Neural progenitor cell (in vitro differentiated cells): ENCODE measurements at regions not wholly inside any gene's neighbourhood (a gene's known extent, or its start where the extent isn't known, plus 50 kb on each side); places are given as distances from the start of the nearest gene placed in this dataset.

Experiments used
- DNase-seq: peaks from one replicate; pipeline ENCODE4 v3.0.0-alpha.2; 2016; ENCODE audit warnings: low spot score
- H2AFZ ChIP-seq: fragments of 200-600 bp; sonication (generic); replicated peaks from 2 replicates; pipeline ENCODE4 v1.6.1; 2016; ENCODE audit warnings: antibody characterized with exemption
- H3F3A ChIP-seq: fragments of 200-600 bp; sonication (generic); 2 replicates; pipeline ENCODE4 v1.6.1; 2016; ENCODE audit warnings: antibody characterized with exemption, low read depth
- H3K27ac ChIP-seq: fragments of 200-600 bp; sonication (generic); 2 replicates; pipeline ENCODE4 v1.5.1; 2016; ENCODE audit warnings: mild to moderate bottlenecking
- H3K27me3 ChIP-seq: fragments of 200-600 bp; sonication (generic); 2 replicates; pipeline ENCODE4 v1.6.1; 2016; ENCODE audit warnings: mild to moderate bottlenecking, moderate library complexity
- H3K36me3 ChIP-seq: fragments of 200-600 bp; sonication (generic); 2 replicates; pipeline ENCODE4 v1.5.1; 2016
- H3K4me1 ChIP-seq: fragments of 200-600 bp; sonication (generic); 2 replicates; pipeline ENCODE4 v1.6.1; 2016; ENCODE audit warnings: mixed run types
- H3K4me2 ChIP-seq: fragments of 200-600 bp; sonication (generic); 2 replicates; pipeline ENCODE4 v1.6.1; 2016
- H3K4me3 ChIP-seq: fragments of 200-600 bp; sonication (generic); 2 replicates; pipeline ENCODE4 v1.5.1; 2016
- H3K79me2 ChIP-seq: fragments of 200-600 bp; sonication (generic); 2 replicates; pipeline ENCODE4 v1.6.1; 2016; ENCODE audit warnings: low read depth
- H3K9ac ChIP-seq: fragments of 200-600 bp; sonication (generic); 2 replicates; pipeline ENCODE4 v1.6.1; 2016
- H3K9me3 ChIP-seq: fragments of 200-600 bp; sonication (generic); 2 replicates; pipeline ENCODE4 v1.5.1; 2016; ENCODE audit warnings: low read depth
- H4K20me1 ChIP-seq: fragments of 200-600 bp; sonication (generic); 2 replicates; pipeline ENCODE4 v1.6.1; 2016; ENCODE audit warnings: low read depth
- H3K27ac Mint-ChIP-seq: 3 replicates; pipeline ENCODE4 v1.8.0; 2021; ENCODE audit warnings: mixed read lengths
- H3K27me3 Mint-ChIP-seq: 2 replicates; pipeline ENCODE4 v1.8.0; 2022; ENCODE audit warnings: low read depth, mild to moderate bottlenecking, inconsistent platforms, moderate library complexity, mixed read lengths; ENCODE audit not compliant: insufficient read depth
- H3K36me3 Mint-ChIP-seq: 3 replicates; pipeline ENCODE4 v1.8.0; 2021; ENCODE audit warnings: mixed read lengths
- H3K4me1 Mint-ChIP-seq: 3 replicates; pipeline ENCODE4 v1.8.0; 2021; ENCODE audit warnings: mixed read lengths
- H3K4me3 Mint-ChIP-seq: 3 replicates; pipeline ENCODE4 v1.8.0; 2021; ENCODE audit warnings: mild to moderate bottlenecking, moderate library complexity, mixed read lengths
- H3K9me3 Mint-ChIP-seq: 3 replicates; pipeline ENCODE4 v1.8.0; 2020; ENCODE audit warnings: mixed read lengths
- CTCF ChIP-seq: fragments of 200-600 bp; sonication (generic); IDR thresholded peaks from 2 replicates; pipeline ENCODE4 v1.5.1; 2017; ENCODE audit warnings: antibody characterized with exemption, mild to moderate bottlenecking
- EZH2 ChIP-seq: fragments of 200-600 bp; sonication (generic); IDR thresholded peaks from 2 replicates; pipeline ENCODE4 v1.6.1; 2017; ENCODE audit warnings: antibody characterized with exemption, mild to moderate bottlenecking, moderate library complexity
- EZH2phosphoT487 ChIP-seq: fragments of 200-600 bp; sonication (generic); IDR thresholded peaks from 2 replicates; pipeline ENCODE4 v1.6.1; 2017; ENCODE audit warnings: antibody characterized with exemption

- no peak overlapping the region for H3K27ac Mint-ChIP-seq
- H3K4me1 Mint-ChIP-seq, result no peaks in the 10 kb centered on the region
- Histone ChIP-seq H3K9me3 (no peaks in the 10 kb centered on the region), H3K9ac (no peak overlapping the region), H3K27me3 (no peaks in the 10 kb centered on the region), H3K4me3 (no peak overlapping the region), H2AFZ (no peak overlapping the region), H3K27ac (no peak overlapping the region), H4K20me1 (no peaks in the 10 kb centered on the region), H3K36me3 (no peaks in the 10 kb centered on the region), H3F3A (no peaks in the 10 kb centered on the region), H3K4me2 (no peak overlapping the region), H3K79me2 (no peaks in the 10 kb centered on the region), H3K4me1 (no peaks in the 10 kb centered on the region)
- H3K27me3 Mint-ChIP-seq, result no peaks in the 10 kb centered on the region
- TF ChIP-seq EZH2phosphoT487, result no peak
- no peak for TF ChIP-seq CTCF
- no peak for TF ChIP-seq EZH2
- no peak overlapping the region for H3K4me3 Mint-ChIP-seq
- no peaks in the 10 kb centered on the region for H3K36me3 Mint-ChIP-seq
- peaks cover 8% of the 10 kb centered on the region for H3K9me3 Mint-ChIP-seq
- no peak for DNase-seq
Observed at GRCh38 chr2:81290846-81291245, 986.3 kb upstream of the LRRTM1 start.

GRCh38 chr2:81283081-81283480, 978.5 kb upstream of the LRRTM1 start:
- H3K27ac Mint-ChIP-seq, result no peak overlapping the region
- no peak overlapping the region for H3K4me3 Mint-ChIP-seq
- H3K36me3 Mint-ChIP-seq, result no peaks in the 10 kb centered on the region
- no peaks in the 10 kb centered on the region for H3K4me1 Mint-ChIP-seq
- no peaks in the 10 kb centered on the region for H3K9me3 Mint-ChIP-seq
- H3K27me3 Mint-ChIP-seq, result no peaks in the 10 kb centered on the region
- H3K4me3 ChIP-seq, result no peak overlapping the region
- no peaks in the 10 kb centered on the region for H3K9me3 ChIP-seq
- H3K4me1 ChIP-seq, result no peaks in the 10 kb centered on the region
- no peak overlapping the region for H2AFZ ChIP-seq
- no peaks in the 10 kb centered on the region for H3K36me3 ChIP-seq
- no peak overlapping the region for H3K27ac ChIP-seq
- H3K4me2 ChIP-seq, result no peak overlapping the region
- H3F3A ChIP-seq, result no peaks in the 10 kb centered on the region
- H4K20me1 ChIP-seq, result no peaks in the 10 kb centered on the region
- no peak for DNase-seq
- TF ChIP-seq CTCF (no peak), EZH2phosphoT487 (no peak), EZH2 (no peak)
- no peaks in the 10 kb centered on the region for H3K27me3 ChIP-seq
- H3K9ac ChIP-seq, result no peak overlapping the region
- no peaks in the 10 kb centered on the region for H3K79me2 ChIP-seq

GRCh38 chr2:81282151-81282769, 977.7 kb upstream of the LRRTM1 start:
- Mint-ChIP-seq H3K4me3 (no peak overlapping the region), H3K36me3 (no peaks in the 10 kb centered on the region), H3K9me3 (no peaks in the 10 kb centered on the region), H3K4me1 (no peaks in the 10 kb centered on the region), H3K27me3 (no peaks in the 10 kb centered on the region), H3K27ac (no peak overlapping the region)
- Histone ChIP-seq H4K20me1 (no peaks in the 10 kb centered on the region), H3F3A (no peaks in the 10 kb centered on the region), H3K27me3 (no peaks in the 10 kb centered on the region), H2AFZ (no peak overlapping the region), H3K9me3 (no peaks in the 10 kb centered on the region), H3K4me3 (no peak overlapping the region), H3K4me2 (no peak overlapping the region), H3K79me2 (no peaks in the 10 kb centered on the region), H3K36me3 (no peaks in the 10 kb centered on the region), H3K27ac (no peak overlapping the region), H3K9ac (no peak overlapping the region), H3K4me1 (no peaks in the 10 kb centered on the region)
- no peak for TF ChIP-seq EZH2phosphoT487
- DNase-seq, result no peak

- H3K27ac ChIP-seq, result no peak overlapping the region
- H3F3A ChIP-seq, result no peaks in the 10 kb centered on the region
- H3K9me3 Mint-ChIP-seq, result no peaks in the 10 kb centered on the region
- H3K27me3 ChIP-seq, result no peaks in the 10 kb centered on the region
- no peaks in the 10 kb centered on the region for H3K4me1 ChIP-seq
- no peaks in the 10 kb centered on the region for H3K4me1 Mint-ChIP-seq
- no peak overlapping the region for H3K4me2 ChIP-seq
- no peak for DNase-seq
- H2AFZ ChIP-seq, result no peak overlapping the region
- TF ChIP-seq EZH2phosphoT487 (no peak), EZH2 (no peak)
- no peak overlapping the region for H3K27ac Mint-ChIP-seq
- no peaks in the 10 kb centered on the region for H3K79me2 ChIP-seq
- H3K36me3 ChIP-seq, result no peaks in the 10 kb centered on the region
- H3K4me3 ChIP-seq, result no peak overlapping the region
- H4K20me1 ChIP-seq, result no peaks in the 10 kb centered on the region
- H3K4me3 Mint-ChIP-seq, result no peak overlapping the region
- H3K9ac ChIP-seq, result no peak overlapping the region
- H3K9me3 ChIP-seq, result no peaks in the 10 kb centered on the region
- peaks cover 2% of the 10 kb centered on the region for H3K27me3 Mint-ChIP-seq
- no peaks in the 10 kb centered on the region for H3K36me3 Mint-ChIP-seq
Observed at GRCh38 chr2:81276595-81276994, 972.0 kb upstream of the LRRTM1 start.
